ENCODE measurements at regions not wholly inside any gene's neighbourhood (a gene's known extent, or its start where the extent isn't known, plus 50 kb on each side); places are given as distances from the start of the nearest gene placed in this dataset.
"Not testable (repeated sequence)": the region's sequence is repeated elsewhere in the genome, so short reads cannot be mapped to it uniquely, and the experiment has no call there.

- not testable (repeated sequence) for H2AFZ ChIP-seq (ENCODE audit: low read length, unreplicated experiment); H3K79me2 ChIP-seq (ENCODE audit: control insufficient read depth, insufficient read depth, low read length, unreplicated experiment); H3K36me3 ChIP-seq (ENCODE audit: insufficient read depth, low read length); H3K4me1 ChIP-seq (ENCODE audit: control insufficient read depth, insufficient read depth, low read length, unreplicated experiment); H3K27ac ChIP-seq (ENCODE audit: low read depth, low read length); H3K4me3 ChIP-seq (ENCODE audit: low read depth, low read length)
- H3K27me3 ChIP-seq (ENCODE audit: insufficient read depth, low read length): peaks cover 40% of the 10 kb centered on the region
These were observed 70.4 kb upstream of the GPRC5B start for GRCh38 chr16:19955084-19955483.

- H3K36me3 ChIP-seq (ENCODE audit: insufficient read depth, low read length): no peaks in the 10 kb centered on the region
- H3K79me2 ChIP-seq (ENCODE audit: control insufficient read depth, insufficient read depth, low read length, unreplicated experiment): no peaks in the 10 kb centered on the region
- no peak overlapping the region for H2AFZ ChIP-seq (ENCODE audit: low read length, unreplicated experiment)
- no peak overlapping the region for H3K27ac ChIP-seq (ENCODE audit: low read depth, low read length)
- H3K27me3 ChIP-seq (ENCODE audit: insufficient read depth, low read length): peaks cover 9% of the 10 kb centered on the region
- no peak overlapping the region for H3K4me3 ChIP-seq (ENCODE audit: low read depth, low read length)
- H3K4me1 ChIP-seq (ENCODE audit: control insufficient read depth, insufficient read depth, low read length, unreplicated experiment): no peaks in the 10 kb centered on the region
These were observed 63.8 kb upstream of the GPRC5B start for GRCh38 chr16:19948186-19949104.

- Histone ChIP-seq H3K27ac (ENCODE audit: low read depth, low read length) (no peak overlapping the region), H3K36me3 (ENCODE audit: insufficient read depth, low read length) (no peaks in the 10 kb centered on the region), H3K4me1 (ENCODE audit: control insufficient read depth, insufficient read depth, low read length, unreplicated experiment) (no peaks in the 10 kb centered on the region), H3K4me3 (ENCODE audit: low read depth, low read length) (no peak overlapping the region), H2AFZ (ENCODE audit: low read length, unreplicated experiment) (no peak overlapping the region), H3K27me3 (ENCODE audit: insufficient read depth, low read length) (0 out of 2 replicates have a peak, but pooled peaks cover 4% of the 10 kb centered on the region), H3K79me2 (ENCODE audit: control insufficient read depth, insufficient read depth, low read length, unreplicated experiment) (no peaks in the 10 kb centered on the region)
These were observed 61.3 kb upstream of the GPRC5B start for GRCh38 chr16:19945934-19946333.

- Histone ChIP-seq H3K4me3 (ENCODE audit: low read depth, low read length) (no peak overlapping the region), H3K27me3 (ENCODE audit: insufficient read depth, low read length) (no peaks in the 10 kb centered on the region), H3K79me2 (ENCODE audit: control insufficient read depth, insufficient read depth, low read length, unreplicated experiment) (no peaks in the 10 kb centered on the region), H2AFZ (ENCODE audit: low read length, unreplicated experiment) (no peak overlapping the region), H3K36me3 (ENCODE audit: insufficient read depth, low read length) (no peaks in the 10 kb centered on the region), H3K27ac (ENCODE audit: low read depth, low read length) (no peak overlapping the region), H3K4me1 (ENCODE audit: control insufficient read depth, insufficient read depth, low read length, unreplicated experiment) (no peaks in the 10 kb centered on the region)
These were observed 55.5 kb upstream of the GPRC5B start for GRCh38 chr16:19940195-19940594.

GRCh38 chr16:19939553-19939952, 54.9 kb upstream of the GPRC5B start:
- Histone ChIP-seq H3K36me3 (ENCODE audit: insufficient read depth, low read length) (no peaks in the 10 kb centered on the region), H3K27me3 (ENCODE audit: insufficient read depth, low read length) (no peaks in the 10 kb centered on the region), H3K4me3 (ENCODE audit: low read depth, low read length) (no peak overlapping the region), H3K27ac (ENCODE audit: low read depth, low read length) (no peak overlapping the region), H3K4me1 (ENCODE audit: control insufficient read depth, insufficient read depth, low read length, unreplicated experiment) (no peaks in the 10 kb centered on the region), H3K79me2 (ENCODE audit: control insufficient read depth, insufficient read depth, low read length, unreplicated experiment) (no peaks in the 10 kb centered on the region), H2AFZ (ENCODE audit: low read length, unreplicated experiment) (no peak overlapping the region)

GRCh38 chr16:19938536-19938935, 53.9 kb upstream of the GPRC5B start:
- peaks cover 7% of the 10 kb centered on the region; the same call in 1 of the 2 replicates for H3K27me3 ChIP-seq (ENCODE audit: insufficient read depth, low read length)
- no peak overlapping the region for H3K4me3 ChIP-seq (ENCODE audit: low read depth, low read length)
- H3K79me2 ChIP-seq (ENCODE audit: control insufficient read depth, insufficient read depth, low read length, unreplicated experiment): no peaks in the 10 kb centered on the region
- H2AFZ ChIP-seq (ENCODE audit: low read length, unreplicated experiment): no peak overlapping the region
- no peaks in the 10 kb centered on the region for H3K4me1 ChIP-seq (ENCODE audit: control insufficient read depth, insufficient read depth, low read length, unreplicated experiment)
- H3K36me3 ChIP-seq (ENCODE audit: insufficient read depth, low read length): no peaks in the 10 kb centered on the region
- no peak overlapping the region for H3K27ac ChIP-seq (ENCODE audit: low read depth, low read length)

- Histone ChIP-seq H3K36me3 (ENCODE audit: insufficient read depth, low read length) (no peaks in the 10 kb centered on the region), H3K4me1 (ENCODE audit: control insufficient read depth, insufficient read depth, low read length, unreplicated experiment) (no peaks in the 10 kb centered on the region), H3K4me3 (ENCODE audit: low read depth, low read length) (no peak overlapping the region), H3K27ac (ENCODE audit: low read depth, low read length) (no peak overlapping the region), H2AFZ (ENCODE audit: low read length, unreplicated experiment) (no peak overlapping the region), H3K79me2 (ENCODE audit: control insufficient read depth, insufficient read depth, low read length, unreplicated experiment) (no peaks in the 10 kb centered on the region), H3K27me3 (ENCODE audit: insufficient read depth, low read length) (peaks cover 20% of the 10 kb centered on the region)
These were observed 51.8 kb upstream of the GPRC5B start for GRCh38 chr16:19936441-19936840.

- H3K36me3 ChIP-seq (ENCODE audit: insufficient read depth, low read length): no peaks in the 10 kb centered on the region
- H3K4me1 ChIP-seq (ENCODE audit: control insufficient read depth, insufficient read depth, low read length, unreplicated experiment): no peaks in the 10 kb centered on the region
- no peaks in the 10 kb centered on the region for H3K79me2 ChIP-seq (ENCODE audit: control insufficient read depth, insufficient read depth, low read length, unreplicated experiment)
- no peak overlapping the region for H3K27ac ChIP-seq (ENCODE audit: low read depth, low read length)
- H2AFZ ChIP-seq (ENCODE audit: low read length, unreplicated experiment): no peak overlapping the region
- H3K27me3 ChIP-seq (ENCODE audit: insufficient read depth, low read length): peaks cover 23% of the 10 kb centered on the region
- H3K4me3 ChIP-seq (ENCODE audit: low read depth, low read length): no peak overlapping the region
These were observed 51.0 kb upstream of the GPRC5B start for GRCh38 chr16:19935694-19936093.

Measured in ACC112 (cell line).